ENCODE measurements at regions not wholly inside any gene's neighbourhood (a gene's known extent, or its start where the extent isn't known, plus 50 kb on each side); places are given as distances from the start of the nearest gene placed in this dataset.
"Not testable (repeated sequence)": the region's sequence is repeated elsewhere in the genome, so short reads cannot be mapped to it uniquely, and the experiment has no call there.

DNA sequence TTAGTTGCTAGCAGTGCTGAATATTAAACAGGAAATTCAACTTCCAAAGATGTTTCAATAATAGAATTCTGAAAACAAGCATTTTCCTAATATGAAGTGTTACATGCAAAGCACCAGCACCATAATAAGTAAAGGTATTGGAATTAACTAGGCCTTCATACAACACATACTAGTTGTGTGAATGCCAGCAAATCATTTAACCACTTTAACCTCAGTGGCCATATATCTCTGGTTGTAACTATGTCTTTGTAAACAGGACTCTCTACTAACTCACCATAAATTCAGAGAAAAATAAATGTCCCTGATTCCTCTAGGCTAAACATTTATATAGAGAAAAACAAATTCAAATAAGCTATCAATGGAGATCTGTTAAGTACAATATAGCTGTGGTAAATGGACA lies 175.7 kb upstream of the NBPF9 start:
- not testable (repeated sequence) for H3K27ac Mint-ChIP-seq; DNase-seq; H3K27me3 Mint-ChIP-seq (ENCODE audit: low read depth, poor library complexity); H3K4me1 Mint-ChIP-seq; H3K4me3 Mint-ChIP-seq; H3K36me3 Mint-ChIP-seq (ENCODE audit: low read depth); H3K9me3 Mint-ChIP-seq

DNA sequence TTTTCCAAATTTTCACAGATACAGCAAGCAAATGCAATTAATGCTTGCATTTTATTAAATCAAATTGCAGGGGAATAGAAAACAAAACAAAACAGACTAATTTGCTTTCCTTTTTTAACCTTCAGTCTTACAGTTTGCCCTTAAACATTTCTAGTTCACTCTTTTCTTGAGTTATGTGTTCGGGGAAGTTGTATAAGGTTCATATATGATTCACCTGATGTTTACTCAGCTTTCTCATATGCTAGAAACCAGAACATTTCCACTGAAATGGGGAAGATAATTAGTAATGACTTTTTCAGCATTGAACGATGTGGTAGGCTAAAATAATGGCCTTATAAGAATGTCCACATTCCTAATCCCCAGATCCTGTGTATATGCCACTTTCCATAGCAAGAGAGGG lies 176.2 kb upstream of the NBPF9 start:
- not testable (repeated sequence) for H3K27me3 Mint-ChIP-seq (ENCODE audit: low read depth, poor library complexity); H3K4me1 Mint-ChIP-seq; H3K27ac Mint-ChIP-seq; DNase-seq; H3K4me3 Mint-ChIP-seq; H3K9me3 Mint-ChIP-seq; H3K36me3 Mint-ChIP-seq (ENCODE audit: low read depth)

DNA sequence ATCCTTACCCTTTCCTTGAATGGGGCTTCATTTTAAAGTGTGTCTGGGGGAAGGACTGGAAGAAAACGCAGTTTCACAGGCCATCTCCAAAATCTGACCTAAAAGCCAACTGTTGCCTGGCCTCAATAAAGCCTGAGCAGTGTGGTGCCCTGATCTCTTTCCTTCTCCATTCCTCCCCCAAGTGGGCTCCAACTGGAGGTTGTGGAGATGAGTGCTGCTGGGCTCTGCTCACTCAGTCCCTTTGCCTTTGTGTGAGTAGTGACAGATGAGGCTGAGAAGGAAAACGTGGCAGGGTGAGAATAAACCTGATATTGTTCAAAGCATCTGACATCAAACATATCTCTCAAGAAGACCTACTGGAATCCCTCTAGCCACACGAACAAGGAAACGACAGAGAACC lies 181.4 kb upstream of the NBPF9 start:
- not testable (repeated sequence) for H3K36me3 Mint-ChIP-seq (ENCODE audit: low read depth); DNase-seq; H3K27ac Mint-ChIP-seq; H3K4me1 Mint-ChIP-seq; H3K9me3 Mint-ChIP-seq; H3K4me3 Mint-ChIP-seq; H3K27me3 Mint-ChIP-seq (ENCODE audit: low read depth, poor library complexity)

DNA sequence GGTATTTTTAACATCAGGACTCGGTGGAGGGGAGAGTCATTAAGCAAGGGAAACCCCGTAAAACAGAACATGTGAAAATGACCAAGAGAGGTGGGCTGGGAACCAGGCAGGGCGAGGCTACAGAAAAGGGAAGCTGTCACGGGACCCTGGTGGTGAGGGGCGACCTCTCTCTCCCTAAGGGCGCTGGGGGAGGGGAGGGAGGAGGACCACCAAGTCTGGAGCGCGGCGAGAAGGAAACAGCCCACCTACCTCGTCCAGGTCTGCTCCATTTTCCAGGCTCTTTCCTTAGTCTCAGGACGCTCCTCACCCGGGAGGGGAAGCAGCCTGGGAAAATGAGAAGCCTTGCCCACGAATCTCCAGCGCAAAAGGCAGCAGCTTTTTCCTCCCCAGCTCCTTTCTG lies 181.9 kb upstream of the NBPF9 start:
- H3K9me3 Mint-ChIP-seq; H3K27me3 Mint-ChIP-seq (ENCODE audit: low read depth, poor library complexity); H3K4me3 Mint-ChIP-seq; H3K4me1 Mint-ChIP-seq; H3K36me3 Mint-ChIP-seq (ENCODE audit: low read depth); DNase-seq; H3K27ac Mint-ChIP-seq: not testable (repeated sequence)

DNA sequence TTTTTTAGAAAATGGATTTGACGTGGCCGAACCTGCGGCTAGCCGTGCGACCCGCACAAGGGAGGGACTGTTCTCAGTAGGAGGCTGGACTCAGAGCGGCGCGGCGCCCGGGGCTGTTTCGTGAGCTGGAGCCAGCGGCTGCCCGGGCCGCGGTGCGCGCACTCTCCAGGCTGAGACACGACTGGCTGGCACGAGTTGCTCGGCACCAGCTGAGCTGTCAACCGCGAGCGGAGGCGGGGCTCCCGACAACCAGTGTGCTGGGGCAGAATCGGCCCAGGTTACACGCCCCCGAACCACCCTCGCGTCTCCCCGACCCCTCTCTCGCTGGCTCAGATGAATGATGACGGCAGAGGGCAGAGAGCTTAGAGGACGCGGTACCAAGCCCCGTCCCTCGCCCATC lies 182.3 kb upstream of the NBPF9 start:
- H3K36me3 Mint-ChIP-seq (ENCODE audit: low read depth); H3K27ac Mint-ChIP-seq; H3K27me3 Mint-ChIP-seq (ENCODE audit: low read depth, poor library complexity); H3K4me1 Mint-ChIP-seq; H3K9me3 Mint-ChIP-seq: not testable (repeated sequence)
- DNase-seq = peak; percentile 63
- H3K4me3 Mint-ChIP-seq = peak overlapping the region; percentile 84

DNA sequence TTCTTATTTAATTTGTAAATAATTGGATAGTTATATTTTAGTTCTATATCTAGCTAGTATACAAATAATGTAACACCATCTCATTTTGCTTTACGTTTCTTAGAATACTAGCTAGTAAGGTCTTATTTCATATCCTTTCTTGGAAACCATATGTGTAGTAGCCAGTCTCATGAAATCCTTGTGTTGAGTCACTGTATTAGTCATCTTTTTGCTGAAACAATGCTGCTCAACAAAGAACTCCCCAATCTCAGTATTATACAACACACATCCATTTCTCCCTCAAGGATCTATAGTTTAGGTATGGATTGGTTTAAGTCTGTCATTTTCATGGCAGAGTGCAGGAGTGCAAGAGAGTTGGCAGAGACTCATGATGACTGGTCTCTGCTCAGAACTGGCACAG lies 185.2 kb upstream of the NBPF9 start:
- not testable (repeated sequence) for H3K27ac Mint-ChIP-seq; H3K36me3 Mint-ChIP-seq (ENCODE audit: low read depth); DNase-seq; H3K27me3 Mint-ChIP-seq (ENCODE audit: low read depth, poor library complexity); H3K9me3 Mint-ChIP-seq; H3K4me3 Mint-ChIP-seq; H3K4me1 Mint-ChIP-seq

DNA sequence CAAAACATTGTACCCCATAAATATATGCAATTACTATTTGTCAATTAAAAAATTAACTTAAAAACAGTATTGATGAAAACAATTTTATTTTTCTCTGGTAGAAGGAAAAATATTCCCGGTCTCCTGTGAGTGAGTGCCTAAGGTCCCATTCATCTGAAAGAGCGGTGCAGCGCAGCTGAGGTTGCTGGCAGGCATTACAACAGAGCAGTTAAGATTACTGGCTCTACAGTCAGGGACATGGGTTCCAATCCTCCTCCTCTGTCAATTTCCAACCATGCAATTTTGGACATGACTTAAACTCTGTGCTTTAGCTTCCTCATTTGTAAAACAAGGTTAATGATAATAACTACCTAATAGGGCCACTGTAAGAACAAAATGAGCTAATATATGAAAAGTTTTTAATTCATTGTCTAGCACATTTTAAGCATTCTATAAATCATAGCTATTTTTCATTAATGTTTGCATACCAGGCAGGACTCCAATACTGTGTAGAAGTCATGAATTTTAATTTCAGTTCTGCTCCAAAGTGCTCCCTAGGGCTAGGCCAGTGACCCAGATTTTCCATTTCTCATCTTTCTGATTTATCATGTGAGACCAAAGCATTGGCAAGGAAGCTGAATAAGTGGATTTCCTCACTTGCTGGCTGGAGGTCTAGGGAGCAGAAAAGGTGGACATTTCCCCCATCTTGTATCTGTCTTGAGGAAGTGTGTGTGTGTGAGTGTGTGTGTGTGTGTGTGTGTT lies 174.2 kb upstream of the NBPF19 start:
- not testable (repeated sequence) for H3K27me3 Mint-ChIP-seq (ENCODE audit: low read depth, poor library complexity); DNase-seq; H3K36me3 Mint-ChIP-seq (ENCODE audit: low read depth); H3K4me1 Mint-ChIP-seq; H3K27ac Mint-ChIP-seq; H3K9me3 Mint-ChIP-seq; H3K4me3 Mint-ChIP-seq

DNA sequence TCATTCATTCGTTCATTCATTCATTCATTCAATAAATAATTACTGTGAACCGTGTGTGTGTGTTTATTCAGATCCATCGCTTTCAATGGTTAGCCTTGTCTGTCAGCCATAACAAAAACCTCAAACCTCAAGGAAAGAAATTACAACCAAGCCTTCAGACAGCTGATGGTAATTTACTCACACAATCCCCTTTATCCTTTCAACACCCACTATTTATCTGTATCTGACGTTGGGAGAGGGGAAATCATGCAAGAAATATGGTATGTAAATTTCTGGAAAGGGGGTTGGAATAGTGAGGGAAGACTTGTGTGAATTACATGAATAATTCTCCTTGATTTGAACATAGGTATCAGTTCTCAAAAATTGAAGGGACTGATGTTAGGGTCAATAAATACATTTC lies 173.6 kb upstream of the NBPF19 start:
- H3K9me3 Mint-ChIP-seq; DNase-seq; H3K27ac Mint-ChIP-seq; H3K36me3 Mint-ChIP-seq (ENCODE audit: low read depth); H3K4me3 Mint-ChIP-seq; H3K27me3 Mint-ChIP-seq (ENCODE audit: low read depth, poor library complexity); H3K4me1 Mint-ChIP-seq: not testable (repeated sequence)

DNA sequence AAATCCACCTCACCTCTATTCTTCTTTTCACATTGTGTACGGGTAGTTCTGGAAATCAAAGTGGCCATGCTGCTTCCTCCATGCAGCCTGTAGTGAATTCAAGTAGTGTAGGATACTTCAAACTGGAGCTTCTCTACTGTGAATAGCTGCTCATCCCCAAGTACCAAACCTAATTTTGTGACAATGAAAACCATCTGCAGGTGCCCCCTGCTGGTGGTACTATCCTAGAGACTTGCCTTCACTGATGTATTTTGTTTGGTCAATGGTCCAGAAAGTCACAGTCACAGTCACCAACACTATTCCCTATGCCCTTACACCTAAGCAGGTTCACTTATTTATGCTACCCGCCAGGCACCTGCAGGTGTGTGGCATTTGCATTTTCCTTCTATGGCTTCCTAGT lies 170.0 kb upstream of the NBPF19 start:
- not testable (repeated sequence) for DNase-seq; H3K36me3 Mint-ChIP-seq (ENCODE audit: low read depth); H3K4me3 Mint-ChIP-seq; H3K9me3 Mint-ChIP-seq; H3K4me1 Mint-ChIP-seq; H3K27ac Mint-ChIP-seq; H3K27me3 Mint-ChIP-seq (ENCODE audit: low read depth, poor library complexity)

DNA sequence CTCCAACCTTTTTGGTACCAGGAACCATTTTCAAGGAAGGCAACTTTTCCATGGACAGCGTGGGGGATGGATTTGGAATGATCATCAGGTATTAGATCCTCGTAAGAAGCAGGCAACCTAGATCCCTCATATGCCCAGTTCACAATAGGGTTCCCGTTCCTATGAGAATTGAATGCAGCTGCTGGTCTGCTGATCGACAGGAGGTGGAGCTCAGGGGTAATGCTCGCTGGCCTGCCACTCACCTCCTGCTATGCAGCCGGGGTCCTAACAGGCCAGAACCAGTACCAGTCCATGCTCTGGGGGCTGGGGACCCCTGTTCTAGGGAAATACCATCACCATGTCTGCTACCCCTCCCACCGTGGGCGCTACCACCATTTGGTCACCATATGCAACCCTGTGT lies 167.2 kb upstream of the NBPF19 start:
- not testable (repeated sequence) for H3K4me3 Mint-ChIP-seq; H3K27me3 Mint-ChIP-seq (ENCODE audit: low read depth, poor library complexity); H3K4me1 Mint-ChIP-seq; H3K27ac Mint-ChIP-seq; H3K36me3 Mint-ChIP-seq (ENCODE audit: low read depth); H3K9me3 Mint-ChIP-seq; DNase-seq

DNA sequence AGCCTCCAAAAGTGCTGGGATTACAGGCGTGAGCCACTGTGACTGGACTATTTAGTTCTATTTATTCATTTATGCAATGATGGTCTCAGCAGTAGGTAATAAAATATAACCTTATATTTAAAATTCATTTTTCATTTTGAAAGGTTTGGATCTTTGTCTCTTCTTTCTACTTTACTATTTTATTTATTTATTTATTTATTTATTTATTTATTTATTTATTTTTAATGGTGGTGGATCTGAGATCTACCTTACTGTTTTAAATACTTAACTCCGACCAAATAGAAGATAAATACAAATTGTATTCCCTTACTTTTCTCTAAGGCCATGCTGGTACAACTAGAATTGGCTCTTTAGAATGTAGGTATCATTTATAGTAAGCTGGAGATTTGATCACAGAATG lies 159.9 kb upstream of the NBPF19 start:
- not testable (repeated sequence) for H3K4me1 Mint-ChIP-seq; H3K36me3 Mint-ChIP-seq (ENCODE audit: low read depth); H3K4me3 Mint-ChIP-seq; H3K27me3 Mint-ChIP-seq (ENCODE audit: low read depth, poor library complexity); H3K9me3 Mint-ChIP-seq; DNase-seq; H3K27ac Mint-ChIP-seq

DNA sequence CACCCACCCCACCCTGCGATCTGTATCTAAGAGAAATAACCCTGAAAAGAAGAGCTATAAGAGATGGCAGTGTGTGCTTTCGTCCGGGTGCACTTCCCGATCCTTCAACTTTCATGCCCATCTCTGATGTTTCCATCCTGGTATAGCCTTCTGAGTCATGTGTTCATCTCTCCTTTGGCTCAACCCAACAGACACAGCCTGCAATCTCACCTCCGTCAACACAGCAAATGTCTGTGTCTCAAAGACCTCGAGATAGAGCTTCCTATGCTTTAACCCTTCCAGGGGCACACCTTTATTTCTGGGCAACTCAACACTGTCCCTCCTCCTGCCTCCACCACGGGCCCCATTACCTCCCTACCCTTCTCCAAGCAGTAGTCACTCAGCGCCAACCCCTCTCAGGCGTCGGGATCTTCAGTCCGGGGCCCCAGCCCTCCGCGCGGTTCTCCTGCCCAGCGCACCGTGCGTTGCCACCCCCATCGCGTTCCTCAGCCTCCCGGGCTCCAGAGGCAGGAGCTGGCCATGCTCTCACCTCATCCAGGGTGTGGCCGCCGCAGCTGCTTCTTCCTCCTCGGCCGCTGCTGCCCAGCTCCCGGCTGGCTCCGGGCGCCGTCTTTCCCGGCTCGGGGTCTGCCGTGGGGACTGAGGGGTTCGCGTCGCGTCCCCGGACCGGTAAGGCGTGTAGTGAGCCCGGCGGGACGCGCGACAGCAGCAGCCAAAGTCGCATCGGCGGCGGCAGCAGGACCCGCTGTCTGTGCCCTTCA lies 153.7 kb upstream of the NBPF19 start:
- not testable (repeated sequence) for H3K4me1 Mint-ChIP-seq; H3K4me3 Mint-ChIP-seq; DNase-seq; H3K27me3 Mint-ChIP-seq (ENCODE audit: low read depth, poor library complexity); H3K36me3 Mint-ChIP-seq (ENCODE audit: low read depth); H3K27ac Mint-ChIP-seq; H3K9me3 Mint-ChIP-seq

DNA sequence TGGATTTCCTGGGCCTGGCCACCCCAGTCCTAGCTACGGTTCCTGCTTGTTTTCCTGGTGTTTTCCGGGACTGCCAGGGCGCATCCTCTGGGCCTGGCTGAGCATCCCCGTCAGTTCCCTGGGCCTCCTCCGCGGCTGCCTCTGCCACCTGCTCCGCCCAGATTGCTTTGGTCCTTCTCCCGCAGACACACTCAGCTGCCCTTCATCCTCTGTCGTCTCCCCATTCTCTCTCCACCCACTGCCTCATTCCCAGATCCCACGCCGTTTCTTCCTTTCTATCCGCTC lies 153.2 kb upstream of the NBPF19 start:
- H3K27me3 Mint-ChIP-seq (ENCODE audit: low read depth, poor library complexity); H3K9me3 Mint-ChIP-seq; H3K4me3 Mint-ChIP-seq; H3K4me1 Mint-ChIP-seq; DNase-seq; H3K36me3 Mint-ChIP-seq (ENCODE audit: low read depth); H3K27ac Mint-ChIP-seq: not testable (repeated sequence)

DNA sequence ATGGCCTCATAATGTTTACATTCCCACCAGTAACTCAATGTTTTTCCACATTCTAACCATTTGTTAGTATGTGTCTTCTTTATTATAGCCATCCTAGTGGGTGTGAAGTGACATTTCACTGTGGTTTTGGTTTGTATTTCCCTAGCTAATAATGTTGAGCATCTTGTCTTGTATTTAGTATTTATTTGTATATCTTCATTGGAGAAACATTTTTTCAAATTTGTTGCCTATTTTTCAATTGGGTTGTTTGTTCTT lies 144.8 kb upstream of the NBPF19 start:
- not testable (repeated sequence) for DNase-seq; H3K36me3 Mint-ChIP-seq (ENCODE audit: low read depth); H3K4me1 Mint-ChIP-seq; H3K9me3 Mint-ChIP-seq; H3K27ac Mint-ChIP-seq; H3K4me3 Mint-ChIP-seq; H3K27me3 Mint-ChIP-seq (ENCODE audit: low read depth, poor library complexity)

DNA sequence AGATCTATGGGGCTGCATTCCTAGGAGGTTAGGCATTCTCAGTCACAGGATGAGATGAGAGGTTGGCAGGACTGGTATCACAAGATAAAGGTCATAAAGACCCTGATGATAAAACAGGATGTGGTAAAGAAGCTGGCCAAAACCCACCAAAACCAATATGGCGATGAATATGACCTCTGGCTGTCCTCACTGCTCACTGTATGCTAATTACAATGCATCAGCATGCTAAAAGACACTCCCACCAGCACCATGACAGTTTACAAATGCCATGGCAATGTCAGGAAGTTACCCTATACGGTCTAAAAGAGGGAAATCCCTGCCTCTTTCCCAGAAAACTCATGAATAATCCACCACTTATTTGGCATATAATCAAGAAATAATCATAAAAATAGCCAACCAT lies 138.8 kb upstream of the NBPF19 start:
- H3K27me3 Mint-ChIP-seq (ENCODE audit: low read depth, poor library complexity); H3K36me3 Mint-ChIP-seq (ENCODE audit: low read depth); DNase-seq; H3K4me1 Mint-ChIP-seq; H3K27ac Mint-ChIP-seq; H3K9me3 Mint-ChIP-seq; H3K4me3 Mint-ChIP-seq: not testable (repeated sequence)

Measured in nephron progenitor cell (in vitro differentiated cells).